Iris pigment epithelial cell (primary cell): ENCODE measurements at regions not wholly inside any gene's neighbourhood (a gene's known extent, or its start where the extent isn't known, plus 50 kb on each side); places are given as distances from the start of the nearest gene placed in this dataset.
A peak's percentile ranks its signal among the peaks of the same experiment; 100 is the strongest.

Experiments used
- DNase-seq: peaks from one replicate; pipeline ENCODE4 v3.0.0-alpha.2; 2011; ENCODE audit warnings: low read depth

GRCh38 chr2:221225752-221226151 is 346.4 kb downstream of the EPHA4 start:
- DNase-seq, result no peak

GRCh38 chr2:221228214-221228769 is 343.8 kb downstream of the EPHA4 start:
- DNase-seq, result no peak

- no peak for DNase-seq
Measured at GRCh38 chr2:221229099-221229498, 343.0 kb downstream of the EPHA4 start.

GRCh38 chr2:221231511-221231910 is 340.6 kb downstream of the EPHA4 start:
- DNase-seq, result no peak

- DNase-seq, result no peak
Measured at GRCh38 chr2:221235941-221236340, 336.2 kb downstream of the EPHA4 start.

GRCh38 chr2:221241072-221241471 is 331.0 kb downstream of the EPHA4 start:
- DNase-seq, result no peak

- no peak for DNase-seq
Measured at GRCh38 chr2:221243771-221244170, 328.3 kb downstream of the EPHA4 start.

- DNase-seq, result no peak
Measured at GRCh38 chr2:221245045-221245444, 327.1 kb downstream of the EPHA4 start.

- DNase-seq, result no peak
Measured at GRCh38 chr2:221245772-221246171, 326.3 kb downstream of the EPHA4 start.

- DNase-seq, result no peak
Measured at GRCh38 chr2:221254299-221254698, 317.8 kb downstream of the EPHA4 start.

GRCh38 chr2:221255862-221256261 is 316.2 kb downstream of the EPHA4 start:
- DNase-seq, result no peak

GRCh38 chr2:221258464-221258863 is 313.6 kb downstream of the EPHA4 start:
- DNase-seq, result no peak

- DNase-seq, result no peak
Measured at GRCh38 chr2:221262651-221263050, 309.5 kb downstream of the EPHA4 start.

- no peak for DNase-seq
Measured at GRCh38 chr2:221263573-221263972, 308.5 kb downstream of the EPHA4 start.

- DNase-seq, result no peak
Measured at GRCh38 chr2:221264318-221264717, 307.8 kb downstream of the EPHA4 start.

- no peak for DNase-seq
Measured at GRCh38 chr2:221267773-221268425, 304.2 kb downstream of the EPHA4 start.

GRCh38 chr2:221268631-221269030 is 303.5 kb downstream of the EPHA4 start:
- DNase-seq, result no peak

GRCh38 chr2:221270806-221271205 is 301.3 kb downstream of the EPHA4 start:
- no peak for DNase-seq

GRCh38 chr2:221272729-221273128 is 299.4 kb downstream of the EPHA4 start:
- no peak for DNase-seq

GRCh38 chr2:221276033-221276432 is 296.1 kb downstream of the EPHA4 start:
- DNase-seq, result no peak

GRCh38 chr2:221276601-221277000 is 295.5 kb downstream of the EPHA4 start:
- no peak for DNase-seq

GRCh38 chr2:221282386-221282785 is 289.7 kb downstream of the EPHA4 start:
- no peak for DNase-seq

GRCh38 chr2:221283896-221284545 is 288.1 kb downstream of the EPHA4 start:
- peak; percentile 15 for DNase-seq

GRCh38 chr2:221285148-221285547 is 287.0 kb downstream of the EPHA4 start:
- no peak for DNase-seq
